Peyer's patch (tissue), 4 donors: ENCODE measurements at regions not wholly inside any gene's neighbourhood (a gene's known extent, or its start where the extent isn't known, plus 50 kb on each side); places are given as distances from the start of the nearest gene placed in this dataset.

Source experiments
- CTCF ChIP-seq, 6 experiments: fragments of 450-650 bp in 4 of 6; fragments of 200-600 bp in 2 of 6; sonication (generic) in 1 of 6; IDR thresholded peaks; one replicate each; pipeline ENCODE4 v1.5.1; 2017 to 2019; ENCODE audit warnings: antibody characterized with exemption in 6 of 6, mild to moderate bottlenecking in 3 of 6, moderate library complexity in 1 of 6
- POLR2A ChIP-seq, 2 donors: fragments of 450-650 bp; IDR thresholded peaks; one replicate each; pipeline ENCODE4 v1.5.1; 2017; ENCODE audit warnings: antibody characterized with exemption in 2 of 2, mild to moderate bottlenecking in 2 of 2, moderate library complexity in 2 of 2

GRCh38 chr20:48196001-48196400 lies 410.7 kb upstream of the SULF2 start:
- TF ChIP-seq CTCF (IDR thresholded peaks at IDR 0.05) (no peak), POLR2A (IDR thresholded peaks at IDR 0.05) (no peak)
